Lung (tissue), 11 donors: ENCODE measurements at regions not wholly inside any gene's neighbourhood (a gene's known extent, or its start where the extent isn't known, plus 50 kb on each side); places are given as distances from the start of the nearest gene placed in this dataset.

ENCODE experiments used
- ATAC-seq: fragments of 200-7000 bp; cut with Tn5 transposase; one replicate; pipeline ENCODE4 v1.9.1; 2020; ENCODE audit warnings: moderate number of reproducible peaks; ENCODE audit not compliant: insufficient read depth, low FRiP score
- DNase-seq, 3 donors: peaks; one replicate each; pipeline ENCODE4 v3.0.0-alpha.2; 2013 to 2017
- H3K27ac ChIP-seq, 2 donors: one replicate each; pipeline ENCODE4 v1.5.1; 2013; ENCODE audit warnings: mild to moderate bottlenecking in 2 of 2, moderate library complexity in 2 of 2, control low read depth in 1 of 2, inconsistent platforms in 1 of 2, low read depth in 1 of 2, low read length in 1 of 2
- H3K27me3 ChIP-seq, 3 donors: one replicate each; pipeline ENCODE4 v1.5.1; 2013; ENCODE audit warnings: low read length in 2 of 3; ENCODE audit not compliant: control insufficient read depth in 3 of 3, insufficient read depth in 3 of 3
- H3K36me3 ChIP-seq, 4 donors: one replicate each; pipeline ENCODE4 v1.5.1; 2013; ENCODE audit warnings: low read length in 4 of 4, mild to moderate bottlenecking in 1 of 4, moderate library complexity in 1 of 4; ENCODE audit not compliant: control insufficient read depth in 4 of 4, insufficient read depth in 4 of 4
- H3K4me1 ChIP-seq, 5 donors: one replicate each; pipeline ENCODE4 v1.5.1; 2013; ENCODE audit warnings: low read length in 5 of 5, mild to moderate bottlenecking in 2 of 5, moderate library complexity in 1 of 5; ENCODE audit not compliant: control insufficient read depth in 5 of 5, insufficient read depth in 5 of 5
- H3K4me3 ChIP-seq: one replicate; pipeline ENCODE4 v1.5.1; 2013; ENCODE audit warnings: mild to moderate bottlenecking, control low read depth, moderate library complexity
- H3K9ac ChIP-seq, 2 donors: one replicate each; pipeline ENCODE4 v1.5.1; 2013; ENCODE audit warnings: low read length in 2 of 2, control low read depth in 1 of 2; ENCODE audit not compliant: insufficient read depth in 1 of 2
- H3K9me3 ChIP-seq, 4 donors: one replicate each; pipeline ENCODE4 v1.5.1; 2013; ENCODE audit warnings: low read length in 3 of 4, mild to moderate bottlenecking in 1 of 4, moderate library complexity in 1 of 4; ENCODE audit not compliant: control insufficient read depth in 4 of 4, insufficient read depth in 3 of 4
- CTCF ChIP-seq: IDR thresholded peaks from 2 replicates; pipeline ENCODE4 v1.5.1; 2012; ENCODE audit warnings: mild to moderate bottlenecking; ENCODE audit errors: control extremely low read depth, extremely low read depth
- WGBS, 2 donors: extraction: QIAGEN DNeasy Blood & Tissue Kit; methylation state at CpG; one replicate each; pipeline ENCODE4 v1.1.7; 2013; 5-methylcytosine and 5-hydroxymethylcytosine counted together
- donor health status: control.
- donor health status: control.
- donor health status: Bipolar disorder and iron deficiency.
- donor health status: healthy.
- donor health status: DM: yes; HTN: yes; CAD: no.

GRCh38 chr3:6528951-6529350 lies 332.0 kb upstream of the GRM7 start:
- no peaks in the 10 kb centered on the region for H3K36me3 ChIP-seq
- no peak for ATAC-seq
- H3K4me3 ChIP-seq = no peak overlapping the region
- no peak for TF ChIP-seq CTCF
- H3K27ac ChIP-seq = no peak overlapping the region
- no peaks in the 10 kb centered on the region for H3K9me3 ChIP-seq
- H3K9ac ChIP-seq = no peak overlapping the region
- H3K4me1 ChIP-seq = peaks cover 0 to 4% (median 0%) of the 10 kb centered on the region in 5 donors
- DNase-seq = no peak
- no peaks in the 10 kb centered on the region for H3K27me3 ChIP-seq

DNA sequence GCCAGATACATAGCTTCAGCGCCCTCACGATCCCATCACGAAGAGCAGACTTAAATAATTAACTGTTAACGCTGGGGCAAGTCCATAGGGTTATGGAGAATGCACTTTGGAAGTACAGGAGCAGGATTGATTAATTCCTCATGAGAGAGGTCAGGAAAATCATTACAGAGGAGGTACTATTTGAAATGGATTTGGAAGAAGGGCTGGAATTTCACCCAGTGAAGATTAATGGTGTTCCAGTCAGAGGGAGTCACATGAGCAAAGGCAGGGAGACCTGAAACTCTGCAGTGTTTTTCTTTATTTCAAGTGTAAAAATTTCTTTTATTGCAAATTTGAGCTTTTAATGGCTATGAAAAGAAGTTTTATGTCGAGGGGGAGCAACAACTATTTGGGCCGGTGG lies 329.8 kb upstream of the GRM7 start:
- Histone ChIP-seq H3K4me1 (no peaks in the 10 kb centered on the region), H3K4me3 (no peak overlapping the region), H3K27ac (no peak overlapping the region), H3K36me3 (no peaks in the 10 kb centered on the region), H3K27me3 (no peaks in the 10 kb centered on the region), H3K9ac (no peak overlapping the region), H3K9me3 (no peaks in the 10 kb centered on the region)
- no peak for TF ChIP-seq CTCF
- DNase-seq = no peak
- WGBS, 2 donors = 67 to 74% methylated on average over 6 of the region's 6 CpGs
- ATAC-seq = no peak

DNA sequence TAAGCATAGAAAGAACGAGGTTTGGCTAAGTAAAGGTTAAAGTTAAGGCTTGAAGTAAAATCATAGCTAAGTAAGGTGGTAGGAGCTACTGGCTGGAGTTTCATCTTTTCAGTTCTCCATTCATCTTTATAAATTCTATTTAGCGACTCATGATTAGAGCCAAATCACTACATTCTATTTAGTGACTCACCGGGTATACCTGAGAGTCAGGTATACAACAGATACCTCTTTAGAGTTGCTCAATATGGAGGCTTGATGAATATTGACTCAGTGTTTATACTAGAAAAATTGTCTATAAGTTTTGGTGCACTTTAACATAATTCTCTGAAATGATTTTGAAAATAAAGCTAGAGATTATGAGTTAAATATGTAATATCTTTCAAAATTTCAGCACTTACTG lies 328.8 kb upstream of the GRM7 start:
- no peak overlapping the region for H3K4me3 ChIP-seq
- H3K9me3 ChIP-seq = no peaks in the 10 kb centered on the region
- no peak for TF ChIP-seq CTCF
- no peak for ATAC-seq
- no peak for DNase-seq
- no peaks in the 10 kb centered on the region for H3K27me3 ChIP-seq
- no peaks in the 10 kb centered on the region for H3K4me1 ChIP-seq
- 75 to 84% methylated on average over 3 of the region's 3 CpGs for WGBS, 2 donors
- no peak overlapping the region for H3K9ac ChIP-seq
- no peaks in the 10 kb centered on the region for H3K36me3 ChIP-seq
- H3K27ac ChIP-seq = no peak overlapping the region

DNA sequence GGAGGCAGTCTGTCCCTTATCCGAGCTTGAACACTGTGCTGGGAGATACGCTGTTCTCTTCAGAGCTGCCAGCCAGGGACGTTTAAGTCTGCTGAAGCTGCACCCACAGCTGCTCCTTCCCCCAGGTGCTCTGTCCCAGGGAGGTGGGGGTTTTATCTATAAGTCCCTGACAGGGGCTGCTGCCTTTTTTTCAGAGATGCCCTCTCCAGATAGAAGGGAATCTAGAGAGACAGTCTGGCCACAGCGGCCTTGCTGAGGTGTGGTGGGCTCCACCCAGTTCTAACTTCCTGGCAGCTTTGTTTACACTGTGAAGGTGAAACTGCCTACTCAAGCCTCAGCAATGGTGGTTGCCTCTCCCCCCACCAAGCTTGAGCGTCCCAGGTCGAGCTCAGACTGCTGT lies 319.9 kb upstream of the GRM7 start:
- ATAC-seq (no peak), DNase-seq (no peak)
- Histone ChIP-seq H3K27ac (no peak overlapping the region), H3K36me3 (no peaks in the 10 kb centered on the region), H3K9ac (no peak overlapping the region), H3K9me3 (peaks cover 0 to 3% (median under 1%) of the 10 kb centered on the region in 4 donors), H3K4me3 (no peak overlapping the region), H3K27me3 (no peaks in the 10 kb centered on the region), H3K4me1 (no peaks in the 10 kb centered on the region)
- no peak for TF ChIP-seq CTCF
- 80 to 89% methylated on average over 6 of the region's 6 CpGs for WGBS, 2 donors
